K562 (cell line): ENCODE measurements at regions not wholly inside any gene's neighbourhood (a gene's known extent, or its start where the extent isn't known, plus 50 kb on each side); places are given as distances from the start of the nearest gene placed in this dataset.
A peak's percentile ranks its signal among the peaks of the same experiment; 100 is the strongest.

Experiments
- ARID1B ChIP-seq: fragments of 450-650 bp; IDR thresholded peaks from 2 replicates; pipeline ENCODE4 v1.6.1; 2016; ENCODE audit warnings: antibody characterized with exemption, mild to moderate bottlenecking, inconsistent platforms
- ATF4 ChIP-seq: fragments of 450-650 bp; formaldehyde crosslinking; IDR thresholded peaks from 2 replicates; pipeline ENCODE4 v1.4.0; 2022; ENCODE audit warnings: mild to moderate bottlenecking, moderate library complexity
- BCLAF1 ChIP-seq, 2 experiments: fragments of 450-650 bp in 1 of 2; IDR thresholded peaks; 2 replicates each; pipeline ENCODE4 v1.6.1; 2011 to 2017; ENCODE audit warnings: low read depth in 2 of 2, antibody characterized with exemption in 1 of 2, borderline replicate concordance in 1 of 2, low read length in 1 of 2, mild to moderate bottlenecking in 1 of 2, mixed read lengths in 1 of 2; ENCODE audit not compliant: control insufficient read depth in 1 of 2
- CEBPB ChIP-seq: fragments of 450-650 bp; IDR thresholded peaks from 2 replicates; pipeline ENCODE4 v1.6.1; 2016; ENCODE audit warnings: missing genetic modification characterization, missing compliant biosample characterization
- E2F3 ChIP-seq: fragments of 250-450 bp; sonication (Bioruptor Pico); IDR thresholded peaks from 2 replicates; pipeline ENCODE4 v1.4.0; 2020; ENCODE audit warnings: mild to moderate bottlenecking
- ELK3 ChIP-seq: fragments of 450-650 bp; formaldehyde crosslinking; IDR thresholded peaks from 2 replicates; pipeline ENCODE4 v1.4.0; 2020; ENCODE audit warnings: mild to moderate bottlenecking
- FIP1L1 ChIP-seq: fragments of 200-400 bp; formaldehyde crosslinking; IDR thresholded peaks from 2 replicates; pipeline ENCODE4 v1.6.1; 2018; ENCODE audit warnings: mild to moderate bottlenecking, low read depth, low read length; ENCODE audit not compliant: poor library complexity, severe bottlenecking
- FOXM1 ChIP-seq, 2 experiments: fragments of 450-650 bp in 1 of 2; sonication (generic) in 1 of 2; formaldehyde crosslinking in 1 of 2; IDR thresholded peaks; 2 replicates each; pipeline versions ENCODE4 v1.6.1 to v1.9.0; 2017 to 2022; ENCODE audit warnings: low read depth in 2 of 2, mild to moderate bottlenecking in 2 of 2, missing genetic modification reagents in 1 of 2, moderate library complexity in 1 of 2
- FOXP1 ChIP-seq: sonication (generic); formaldehyde crosslinking; IDR thresholded peaks from 2 replicates; pipeline ENCODE4 v1.8.0; 2022; ENCODE audit warnings: mild to moderate bottlenecking, missing genetic modification reagents
- GATAD2B ChIP-seq: fragments of 450-650 bp; IDR thresholded peaks from 2 replicates; pipeline ENCODE4 v1.6.1; 2017; ENCODE audit warnings: mild to moderate bottlenecking, borderline replicate concordance
- HNRNPUL1 ChIP-seq: fragments of 200-400 bp; formaldehyde crosslinking; IDR thresholded peaks from 2 replicates; pipeline ENCODE4 v1.6.1; 2017; ENCODE audit warnings: low read length
- MAFK ChIP-seq: IDR thresholded peaks from 2 replicates; pipeline ENCODE4 v1.6.1; 2011; ENCODE audit warnings: low read length, improper control_type of control experiment
- MTA2 ChIP-seq: fragments of 450-650 bp; IDR thresholded peaks from 2 replicates; pipeline ENCODE4 v1.6.1; 2016; ENCODE audit warnings: low read depth
- PTTG1 ChIP-seq: fragments of 450-650 bp; IDR thresholded peaks from 2 replicates; pipeline ENCODE4 v1.6.1; 2016; ENCODE audit warnings: low read depth, mild to moderate bottlenecking, missing genetic modification characterization, missing compliant biosample characterization
- RCOR1 ChIP-seq, 2 experiments: IDR thresholded peaks; 2 replicates each; pipeline ENCODE4 v1.6.1; 2012; ENCODE audit warnings: low read depth in 2 of 2, low read length in 2 of 2, borderline replicate concordance in 1 of 2, improper control_type of control experiment in 1 of 2
- TCF3 ChIP-seq: sonication (generic); formaldehyde crosslinking; IDR thresholded peaks from 2 replicates; pipeline ENCODE4 v1.4.0; 2020; ENCODE audit warnings: mild to moderate bottlenecking, missing genetic modification reagents
- TFAM ChIP-seq: fragments of 250-450 bp; sonication (Bioruptor Pico); conservative IDR thresholded peaks from 2 replicates; pipeline ENCODE4 v1.5.0; 2021; ENCODE audit warnings: mild to moderate bottlenecking, moderate library complexity
- THAP7 ChIP-seq: fragments of 250-450 bp; sonication (Bioruptor Pico); IDR thresholded peaks from 2 replicates; pipeline ENCODE4 v1.5.0; 2021
- ZBTB12 ChIP-seq: fragments of 250-450 bp; sonication (Bioruptor Pico); IDR thresholded peaks from 2 replicates; pipeline ENCODE4 v1.4.0; 2020
- ZFP36 ChIP-seq: fragments of 150-350 bp; IDR thresholded peaks from 2 replicates; pipeline ENCODE4 v1.6.1; 2018; ENCODE audit warnings: low read length, low read depth; ENCODE audit not compliant: partially characterized antibody
- ZFPM2 ChIP-seq: fragments of 250-450 bp; sonication (Bioruptor Pico); IDR thresholded peaks from 2 replicates; pipeline ENCODE4 v1.5.1; 2022; ENCODE audit warnings: mild to moderate bottlenecking
- ZSCAN32 ChIP-seq: fragments of 450-650 bp; formaldehyde crosslinking; IDR thresholded peaks from 2 replicates; pipeline ENCODE4 v1.4.0; 2020; ENCODE audit warnings: mild to moderate bottlenecking, moderate library complexity

GRCh38 chr12:92398565-92399309 lies 253.1 kb upstream of the BTG1 start (continued):
- 0 out of 2 replicates have a peak, but pooled peaks have one; percentile 4 for TF ChIP-seq MAFK
- no peak for TF ChIP-seq ELK3 (CRISPR knock-in tag)
- no peak for TF ChIP-seq BCLAF1 (IDR thresholded peaks at IDR 0.05; ENCODE audit: borderline replicate concordance in 1 of 2, control insufficient read depth in 1 of 2, low read depth in 2 of 2, low read length in 1 of 2)
- TF ChIP-seq ZFPM2 (CRISPR knock-in tag) = no peak
- peak; percentile 93 for TF ChIP-seq CEBPB (tag)
- TF ChIP-seq ZBTB12 (CRISPR knock-in tag) = no peak
- no peak for TF ChIP-seq PTTG1 (tag)
- TF ChIP-seq ZSCAN32 = no peak
- no peak for TF ChIP-seq FIP1L1
- peak in 1 of 2 experiments; percentile 54; a peak in 1 of 4 replicates for TF ChIP-seq RCOR1 (IDR thresholded peaks at IDR 0.05; ENCODE audit: borderline replicate concordance in 1 of 2, low read depth in 2 of 2, low read length in 2 of 2)
- TF ChIP-seq ARID1B = peak; percentile 36
- no peak for TF ChIP-seq HNRNPUL1
- no peak for TF ChIP-seq MTA2
- no peak for TF ChIP-seq FOXM1 (IDR thresholded peaks at IDR 0.05; ENCODE audit: low read depth)
- no peak for TF ChIP-seq FOXM1 (CRISPR knock-in tag; IDR thresholded peaks at IDR 0.05; ENCODE audit: low read depth)
- peak; percentile 65; the same call in 1 of the 2 replicates for TF ChIP-seq TCF3 (CRISPR knock-in tag)
- TF ChIP-seq THAP7 (CRISPR knock-in tag) = no peak
- TF ChIP-seq FOXP1 (CRISPR knock-in tag) = no peak
- no peak for TF ChIP-seq GATAD2B
- TF ChIP-seq TFAM (CRISPR knock-in tag) = no peak
- no peak for TF ChIP-seq ATF4 (CRISPR knock-in tag)
- no peak for TF ChIP-seq E2F3 (CRISPR knock-in tag)
- TF ChIP-seq ZFP36 = no peak
